Urinary bladder (tissue), 3 donors: ENCODE measurements at regions not wholly inside any gene's neighbourhood (a gene's known extent, or its start where the extent isn't known, plus 50 kb on each side); places are given as distances from the start of the nearest gene placed in this dataset.

Experiments used
- DNase-seq: peaks from one replicate; pipeline ENCODE4 v3.0.0-alpha.2; 2015; ENCODE audit errors: extremely low spot score
- H3K27ac ChIP-seq: one replicate; pipeline ENCODE4 v1.5.1; 2013; ENCODE audit warnings: low read depth, mild to moderate bottlenecking, moderate library complexity
- H3K36me3 ChIP-seq: one replicate; pipeline ENCODE4 v1.6.1; 2013; ENCODE audit warnings: mild to moderate bottlenecking, moderate library complexity; ENCODE audit not compliant: insufficient read depth
- H3K4me1 ChIP-seq: one replicate; pipeline ENCODE4 v1.6.1; 2013; ENCODE audit warnings: mild to moderate bottlenecking, moderate library complexity; ENCODE audit not compliant: insufficient read depth
- H3K4me3 ChIP-seq: one replicate; pipeline ENCODE4 v1.5.1; 2013; ENCODE audit warnings: low read depth, low read length
- WGBS: extraction: QIAGEN DNeasy Blood & Tissue Kit; methylation state at CpG from one replicate; pipeline ENCODE4 v1.1.7; 2013; 5-methylcytosine and 5-hydroxymethylcytosine counted together
- donor health status: healthy with polysubstance abuse.
- donor health status: healthy.

- no peak for DNase-seq
- 31% methylated on average over 12 of the region's 12 CpGs for WGBS
- Histone ChIP-seq H3K36me3 (no peaks in the 10 kb centered on the region), H3K27ac (no peak overlapping the region), H3K4me1 (no peaks in the 10 kb centered on the region), H3K4me3 (no peak overlapping the region)
Observed at GRCh38 chr20:61162451-61162850, 89.6 kb upstream of the CDH4 start.

- no peaks in the 10 kb centered on the region for H3K4me1 ChIP-seq
- no peak overlapping the region for H3K4me3 ChIP-seq
- no peak overlapping the region for H3K27ac ChIP-seq
- no peaks in the 10 kb centered on the region for H3K36me3 ChIP-seq
- 69% methylated on average over 7 of the region's 7 CpGs for WGBS
- DNase-seq, result no peak
Observed at GRCh38 chr20:61163031-61163430, 89.0 kb upstream of the CDH4 start.

- Histone ChIP-seq H3K4me3 (no peak overlapping the region), H3K27ac (no peak overlapping the region), H3K4me1 (no peaks in the 10 kb centered on the region), H3K36me3 (no peaks in the 10 kb centered on the region)
- DNase-seq, result no peak
- 48% methylated on average over 3 of the region's 3 CpGs for WGBS
Observed at GRCh38 chr20:61166324-61166723, 85.7 kb upstream of the CDH4 start.

- DNase-seq, result no peak
- Histone ChIP-seq H3K27ac (no peak overlapping the region), H3K36me3 (no peaks in the 10 kb centered on the region), H3K4me1 (no peaks in the 10 kb centered on the region), H3K4me3 (no peak overlapping the region)
- 48% methylated on average over 8 of the region's 8 CpGs for WGBS
Observed at GRCh38 chr20:61168605-61169004, 83.5 kb upstream of the CDH4 start.

GRCh38 chr20:61169874-61170273 is 82.2 kb upstream of the CDH4 start:
- Histone ChIP-seq H3K36me3 (no peaks in the 10 kb centered on the region), H3K27ac (no peak overlapping the region), H3K4me1 (no peaks in the 10 kb centered on the region), H3K4me3 (no peak overlapping the region)
- WGBS, result 38% methylated on average over 8 of the region's 8 CpGs
- no peak for DNase-seq

- Histone ChIP-seq H3K36me3 (no peaks in the 10 kb centered on the region), H3K4me3 (no peak overlapping the region), H3K27ac (no peak overlapping the region), H3K4me1 (no peaks in the 10 kb centered on the region)
- WGBS, result 45% methylated on average over 11 of the region's 11 CpGs
- DNase-seq, result no peak
Observed at GRCh38 chr20:61170496-61171320, 81.4 kb upstream of the CDH4 start.

GRCh38 chr20:61173267-61173666 is 78.8 kb upstream of the CDH4 start:
- DNase-seq, result no peak

GRCh38 chr20:61173961-61174725 is 77.9 kb upstream of the CDH4 start:
- no peaks in the 10 kb centered on the region for H3K4me1 ChIP-seq
- WGBS, result 71% methylated on average over 4 of the region's 4 CpGs
- no peak overlapping the region for H3K27ac ChIP-seq
- DNase-seq, result no peak
- H3K36me3 ChIP-seq, result no peaks in the 10 kb centered on the region
- H3K4me3 ChIP-seq, result no peak overlapping the region

More at GRCh38 chr20:61173267-61173666, 78.8 kb upstream of the CDH4 start:
- H3K27ac ChIP-seq, result no peak overlapping the region
- 96% methylated on average over 2 of the region's 2 CpGs for WGBS
- H3K36me3 ChIP-seq, result no peaks in the 10 kb centered on the region
- H3K4me1 ChIP-seq, result no peaks in the 10 kb centered on the region
- H3K4me3 ChIP-seq, result no peak overlapping the region

GRCh38 chr20:61176874-61177273 is 75.2 kb upstream of the CDH4 start:
- Histone ChIP-seq H3K4me3 (no peak overlapping the region), H3K4me1 (no peaks in the 10 kb centered on the region), H3K36me3 (no peaks in the 10 kb centered on the region), H3K27ac (no peak overlapping the region)
- no peak for DNase-seq
- whole genome bisulfite sequencing, result 82% methylated on average over 1 of the region's 1 CpG

- Histone ChIP-seq H3K27ac (no peak overlapping the region), H3K4me3 (no peak overlapping the region), H3K4me1 (no peaks in the 10 kb centered on the region), H3K36me3 (no peaks in the 10 kb centered on the region)
- 13% methylated on average over 6 of the region's 6 CpGs for WGBS
- DNase-seq, result no peak
Observed at GRCh38 chr20:61178551-61179071, 73.5 kb upstream of the CDH4 start.

- WGBS, result 78% methylated on average over 9 of the region's 9 CpGs
- DNase-seq, result no peak
- Histone ChIP-seq H3K36me3 (no peaks in the 10 kb centered on the region), H3K4me1 (no peaks in the 10 kb centered on the region), H3K27ac (no peak overlapping the region), H3K4me3 (no peak overlapping the region)
Observed at GRCh38 chr20:61184194-61184593, 67.9 kb upstream of the CDH4 start.

- WGBS, result 75% methylated on average over 7 of the region's 7 CpGs
- Histone ChIP-seq H3K27ac (no peak overlapping the region), H3K4me1 (no peaks in the 10 kb centered on the region), H3K36me3 (no peaks in the 10 kb centered on the region), H3K4me3 (no peak overlapping the region)
- DNase-seq, result no peak
Observed at GRCh38 chr20:61185181-61185580, 66.9 kb upstream of the CDH4 start.

GRCh38 chr20:61185841-61186601 is 66.0 kb upstream of the CDH4 start:
- H3K4me3 ChIP-seq, result no peak overlapping the region
- DNase-seq, result no peak
- no peaks in the 10 kb centered on the region for H3K4me1 ChIP-seq
- 38% methylated on average over 12 of the region's 12 CpGs for WGBS
- H3K27ac ChIP-seq, result no peak overlapping the region
- H3K36me3 ChIP-seq, result no peaks in the 10 kb centered on the region
